ENCODE measurements at regions not wholly inside any gene's neighbourhood (a gene's known extent, or its start where the extent isn't known, plus 50 kb on each side); places are given as distances from the start of the nearest gene placed in this dataset.

- TF ChIP-seq CTCF (IDR thresholded peaks at IDR 0.05) (no peak), POLR2A (IDR thresholded peaks at IDR 0.05) (no peak)
- H3K27me3 ChIP-seq = no peaks in the 10 kb centered on the region
- no peak overlapping the region for H3K27ac ChIP-seq
- intact Hi-C loops (cut with DNase I) = no loop called here
- H3K36me3 ChIP-seq = no peaks in the 10 kb centered on the region
- DNase-seq (no peak), ATAC-seq (no peak)
- WGBS, 4 donors = 92 to 98% (median 96%) methylated on average over 4 of the region's 4 CpGs
- no peaks in the 10 kb centered on the region for H3K4me1 ChIP-seq
- H3K4me3 ChIP-seq = no peak overlapping the region
- no peaks in the 10 kb centered on the region for H3K9me3 ChIP-seq
Measured at GRCh38 chr9:79781263-79781662, 209.5 kb downstream of the TLE4 start.

GRCh38 chr9:79780559-79780958, 208.8 kb downstream of the TLE4 start:
- Histone ChIP-seq H3K9me3 (no peaks in the 10 kb centered on the region), H3K27ac (no peak overlapping the region), H3K36me3 (no peaks in the 10 kb centered on the region), H3K27me3 (no peaks in the 10 kb centered on the region), H3K4me3 (no peak overlapping the region), H3K4me1 (no peaks in the 10 kb centered on the region)
- ATAC-seq (no peak), DNase-seq (no peak)
- intact Hi-C loops (cut with DNase I) = no loop called here
- no peak for TF ChIP-seq POLR2A (IDR thresholded peaks at IDR 0.05)
- WGBS, 4 donors = 89 to 92% (median 91%) methylated on average over 3 of the region's 3 CpGs

- no peaks in the 10 kb centered on the region for H3K27me3 ChIP-seq
- ATAC-seq = no peak
- H3K27ac ChIP-seq = no peak overlapping the region
- intact Hi-C loops (cut with DNase I) = no loop called here
- H3K36me3 ChIP-seq = no peaks in the 10 kb centered on the region
- no peaks in the 10 kb centered on the region for H3K4me1 ChIP-seq
- H3K9me3 ChIP-seq = no peaks in the 10 kb centered on the region
- WGBS, 4 donors = 73 to 80% (median 78%) methylated on average over 7 of the region's 7 CpGs
- DNase-seq = no peak
- no peak overlapping the region for H3K4me3 ChIP-seq
- TF ChIP-seq CTCF (IDR thresholded peaks at IDR 0.05) (no peak), POLR2A (IDR thresholded peaks at IDR 0.05) (no peak)
Measured at GRCh38 chr9:79779901-79780300, 208.1 kb downstream of the TLE4 start.

- 60 to 82% (median 70%) methylated on average over 1 of the region's 1 CpG for WGBS, 4 donors
- intact Hi-C loops (cut with DNase I) = no loop called here
- H3K27ac ChIP-seq = no peak overlapping the region
Measured at GRCh38 chr9:79778581-79778980, 206.8 kb downstream of the TLE4 start.

More at GRCh38 chr9:79778581-79778980, 206.8 kb downstream of the TLE4 start:
- TF ChIP-seq CTCF (IDR thresholded peaks at IDR 0.05) (no peak), POLR2A (IDR thresholded peaks at IDR 0.05) (no peak)
- Histone ChIP-seq H3K4me1 (no peaks in the 10 kb centered on the region), H3K9me3 (no peaks in the 10 kb centered on the region), H3K4me3 (no peak overlapping the region), H3K27me3 (no peaks in the 10 kb centered on the region), H3K36me3 (no peaks in the 10 kb centered on the region)
- ATAC-seq = no peak
- DNase-seq = no peak
